ENCODE measurements at regions not wholly inside any gene's neighbourhood (a gene's known extent, or its start where the extent isn't known, plus 50 kb on each side); places are given as distances from the start of the nearest gene placed in this dataset.

- no peak for DNase-seq
- no peaks in the 10 kb centered on the region for H3K9me3 Mint-ChIP-seq
- peaks cover 8% of the 10 kb centered on the region for H3K4me1 Mint-ChIP-seq (ENCODE audit: low read depth)
- peaks cover 6% of the 10 kb centered on the region for H3K27me3 Mint-ChIP-seq
- no peak overlapping the region for H3K27ac Mint-ChIP-seq
- no peak overlapping the region for H3K4me3 Mint-ChIP-seq
- CTCF ChIA-PET, result no interaction called here
- POLR2A ChIA-PET, result no interaction called here
- no peak for ATAC-seq
- TF ChIP-seq, protein P1, sequence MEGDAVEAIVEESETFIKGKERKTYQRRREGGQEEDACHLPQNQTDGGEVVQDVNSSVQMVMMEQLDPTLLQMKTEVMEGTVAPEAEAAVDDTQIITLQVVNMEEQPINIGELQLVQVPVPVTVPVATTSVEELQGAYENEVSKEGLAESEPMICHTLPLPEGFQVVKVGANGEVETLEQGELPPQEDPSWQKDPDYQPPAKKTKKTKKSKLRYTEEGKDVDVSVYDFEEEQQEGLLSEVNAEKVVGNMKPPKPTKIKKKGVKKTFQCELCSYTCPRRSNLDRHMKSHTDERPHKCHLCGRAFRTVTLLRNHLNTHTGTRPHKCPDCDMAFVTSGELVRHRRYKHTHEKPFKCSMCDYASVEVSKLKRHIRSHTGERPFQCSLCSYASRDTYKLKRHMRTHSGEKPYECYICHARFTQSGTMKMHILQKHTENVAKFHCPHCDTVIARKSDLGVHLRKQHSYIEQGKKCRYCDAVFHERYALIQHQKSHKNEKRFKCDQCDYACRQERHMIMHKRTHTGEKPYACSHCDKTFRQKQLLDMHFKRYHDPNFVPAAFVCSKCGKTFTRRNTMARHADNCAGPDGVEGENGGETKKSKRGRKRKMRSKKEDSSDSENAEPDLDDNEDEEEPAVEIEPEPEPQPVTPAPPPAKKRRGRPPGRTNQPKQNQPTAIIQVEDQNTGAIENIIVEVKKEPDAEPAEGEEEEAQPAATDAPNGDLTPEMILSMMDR (IDR thresholded peaks at IDR 0.05), result no peak
- no peaks in the 10 kb centered on the region for H3K36me3 Mint-ChIP-seq (ENCODE audit: low read depth)
- intact Hi-C loops (cut with micrococcal nuclease), result no loop called here
Measured at GRCh38 chr2:172153156-172153555, 50.5 kb upstream of the DLX2 start.

GRCh38 chr2:172153757-172154156, 51.1 kb upstream of the DLX2 start:
- no peak overlapping the region for H3K4me3 Mint-ChIP-seq
- CTCF ChIA-PET, result no interaction called here
- intact Hi-C loops (cut with micrococcal nuclease), result no loop called here
- DNase-seq (no peak), ATAC-seq (no peak)
- no peaks in the 10 kb centered on the region for H3K9me3 Mint-ChIP-seq
- peaks cover 6% of the 10 kb centered on the region for H3K27me3 Mint-ChIP-seq
- H3K27ac Mint-ChIP-seq, result no peak overlapping the region
- H3K4me1 Mint-ChIP-seq (ENCODE audit: low read depth), result peaks cover 3% of the 10 kb centered on the region
- POLR2A ChIA-PET, result no interaction called here
- TF ChIP-seq, protein P1 (IDR thresholded peaks at IDR 0.05), result no peak
- H3K36me3 Mint-ChIP-seq (ENCODE audit: low read depth), result no peaks in the 10 kb centered on the region

GRCh38 chr2:172155752-172156151, 53.1 kb upstream of the DLX2 start:
- Mint-ChIP-seq H3K27ac (no peak overlapping the region), H3K4me1 (ENCODE audit: low read depth) (peaks cover 3% of the 10 kb centered on the region), H3K9me3 (no peaks in the 10 kb centered on the region), H3K4me3 (no peak overlapping the region), H3K36me3 (ENCODE audit: low read depth) (no peaks in the 10 kb centered on the region), H3K27me3 (peaks cover 6% of the 10 kb centered on the region)
- TF ChIP-seq, protein P1 (IDR thresholded peaks at IDR 0.05), result no peak
- no peak for DNase-seq
- intact Hi-C loops (cut with micrococcal nuclease), result no loop called here
- CTCF ChIA-PET, result no interaction called here
- POLR2A ChIA-PET, result no interaction called here
- ATAC-seq, result no peak

DNA sequence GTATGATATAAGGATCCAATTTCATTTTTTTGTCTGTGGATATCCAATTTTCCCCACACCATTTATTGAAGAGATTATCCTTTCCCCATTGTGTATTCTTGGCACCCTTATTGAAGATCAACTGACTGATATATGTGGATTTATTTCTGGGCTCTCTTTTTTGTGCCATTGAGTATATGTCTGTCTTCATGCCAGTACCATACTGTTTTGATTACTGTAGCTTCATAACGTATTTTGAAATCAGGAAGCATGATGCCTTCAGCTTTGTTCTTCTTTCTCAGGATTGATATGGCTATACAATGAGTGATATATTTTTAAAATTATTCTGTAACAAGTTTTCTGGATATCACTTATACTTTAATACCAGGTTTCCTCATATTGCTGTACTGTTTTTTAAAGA, 58.1 kb upstream of the DLX2 start:
- TF ChIP-seq, protein P1 (IDR thresholded peaks at IDR 0.05), result no peak
- peaks cover 2% of the 10 kb centered on the region for H3K27me3 Mint-ChIP-seq
- ATAC-seq (no peak), DNase-seq (no peak)
- no peaks in the 10 kb centered on the region for H3K36me3 Mint-ChIP-seq (ENCODE audit: low read depth)
- H3K4me3 Mint-ChIP-seq, result no peak overlapping the region
- no peaks in the 10 kb centered on the region for H3K4me1 Mint-ChIP-seq (ENCODE audit: low read depth)
- CTCF ChIA-PET, result no interaction called here
- intact Hi-C loops (cut with micrococcal nuclease), result no loop called here
- H3K9me3 Mint-ChIP-seq, result no peaks in the 10 kb centered on the region
- POLR2A ChIA-PET, result interaction anchor here (0.6 kb wide), 1 partner anchor 10 kb away, joined by 3 read pairs; no protein-coding TSS in a partner anchor
- no peak overlapping the region for H3K27ac Mint-ChIP-seq

- no peak for ATAC-seq
- Mint-ChIP-seq H3K27me3 (peaks cover 2% of the 10 kb centered on the region), H3K36me3 (ENCODE audit: low read depth) (no peaks in the 10 kb centered on the region), H3K4me3 (no peak overlapping the region), H3K4me1 (ENCODE audit: low read depth) (no peaks in the 10 kb centered on the region), H3K9me3 (no peaks in the 10 kb centered on the region), H3K27ac (no peak overlapping the region)
- ChIA-PET POLR2A (interaction anchor here (0.6 kb wide), 1 partner anchor 253 kb away, joined by 3 read pairs; no protein-coding TSS in a partner anchor), CTCF (no interaction called here)
- no peak for DNase-seq
- TF ChIP-seq, protein P1 (IDR thresholded peaks at IDR 0.05), result no peak
- intact Hi-C loops (cut with micrococcal nuclease), result no loop called here
Measured at GRCh38 chr2:172162225-172162733, 59.6 kb upstream of the DLX2 start.
